T-helper 2 cell (primary cell): ENCODE measurements at regions not wholly inside any gene's neighbourhood (a gene's known extent, or its start where the extent isn't known, plus 50 kb on each side); places are given as distances from the start of the nearest gene placed in this dataset.
A peak's percentile ranks its signal among the peaks of the same experiment; 100 is the strongest.
"Not testable (repeated sequence)": the region's sequence is repeated elsewhere in the genome, so short reads cannot be mapped to it uniquely, and the experiment has no call there.

Experiments used
- DNase-seq, 5 experiments: peaks; one replicate each; pipeline versions ENCODE4 v3.0.0 to v3.0.0-alpha.2; 2012 to 2022

DNA sequence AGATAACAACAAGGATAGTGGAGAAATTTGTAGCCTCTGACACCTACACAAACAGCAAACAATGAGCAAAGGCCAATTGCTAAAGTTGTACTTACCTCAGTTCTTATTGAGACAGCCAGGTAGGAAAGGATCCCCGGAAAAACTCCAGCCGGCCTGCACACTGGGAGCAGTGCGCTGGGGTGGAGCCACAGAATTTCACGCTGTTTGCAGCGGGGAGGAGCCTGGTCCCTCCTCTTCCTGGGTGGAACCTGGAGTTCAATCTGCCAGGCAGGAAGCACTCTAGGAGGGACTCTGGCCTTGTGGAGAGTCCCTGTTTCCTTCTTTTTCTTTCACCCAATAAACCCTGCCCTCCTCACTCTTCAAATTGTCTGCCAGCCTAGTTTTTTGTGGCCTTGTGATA is 382.6 kb upstream of the TGIF2LX start:
- not testable (repeated sequence) for DNase-seq

- DNase-seq = peak in 1 of 5 experiments; percentile 0
Measured at GRCh38 chrX:89557146-89557545, 364.6 kb upstream of the TGIF2LX start.

- not testable (repeated sequence) for DNase-seq
Measured at GRCh38 chrX:89562079-89562478, 359.6 kb upstream of the TGIF2LX start.

DNA sequence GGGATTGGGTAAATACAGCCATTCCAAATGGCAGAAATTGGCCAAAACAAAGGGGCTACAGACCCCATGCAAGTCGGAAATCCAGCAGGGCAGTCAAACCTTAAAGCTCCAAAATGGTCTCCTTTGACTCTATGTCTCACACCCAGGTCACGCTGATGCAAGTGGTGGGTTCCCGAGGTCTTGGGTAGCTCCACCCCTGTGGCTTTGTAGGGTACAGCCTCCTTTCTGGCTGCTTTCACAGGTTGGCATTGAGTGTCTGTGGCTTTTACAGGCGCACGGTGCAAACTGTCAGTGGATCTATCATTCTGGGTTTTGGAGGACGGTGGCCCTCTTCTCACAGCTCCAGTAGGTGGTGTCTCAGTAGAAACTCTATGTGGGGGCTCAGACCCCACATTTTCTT is 358.6 kb upstream of the TGIF2LX start:
- not testable (repeated sequence) for DNase-seq

DNA sequence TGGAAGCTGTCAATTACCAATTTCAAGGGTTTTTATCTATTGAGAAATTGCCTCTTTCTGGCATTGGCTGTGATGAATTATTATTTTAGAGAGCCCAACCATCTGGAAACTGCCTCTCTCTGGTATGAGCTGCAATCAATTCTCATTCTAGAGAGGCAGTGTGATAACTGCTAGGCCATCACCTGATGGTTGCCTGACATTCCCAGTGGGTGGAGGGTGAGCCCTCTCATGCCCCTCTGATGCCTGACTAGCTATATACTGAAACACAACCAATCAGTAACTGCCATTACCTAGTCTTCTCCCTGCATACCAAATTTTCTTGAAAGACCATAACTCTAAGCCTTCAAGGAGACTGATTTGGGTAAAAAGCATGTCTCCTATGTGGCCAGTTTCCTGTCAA is 353.9 kb upstream of the TGIF2LX start:
- DNase-seq = not testable (repeated sequence)

GRCh38 chrX:89581868-89582267 is 339.8 kb upstream of the TGIF2LX start:
- DNase-seq = not testable (repeated sequence)

DNA sequence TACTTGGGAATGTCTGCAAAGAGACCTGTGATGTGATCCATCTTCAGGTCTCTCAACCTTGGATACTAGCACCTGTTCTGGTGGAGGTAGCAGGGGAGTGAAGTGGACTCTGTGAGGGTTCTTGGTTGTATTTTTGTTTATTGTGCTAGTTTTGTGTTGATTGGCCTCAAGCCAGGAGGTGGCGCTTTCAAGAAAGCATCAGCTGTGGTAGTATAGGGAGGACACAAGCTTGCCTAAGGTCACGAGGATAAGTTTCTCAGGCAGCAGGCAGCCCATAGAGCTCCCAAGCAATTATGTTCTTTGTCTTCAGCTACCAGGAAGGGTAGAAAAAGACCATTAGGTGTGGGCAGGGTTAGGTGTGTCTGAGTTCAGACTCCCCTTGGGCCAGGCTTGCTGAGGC is 289.9 kb upstream of the TGIF2LX start:
- DNase-seq = not testable (repeated sequence)

GRCh38 chrX:89635887-89636286 is 285.8 kb upstream of the TGIF2LX start:
- DNase-seq = not testable (repeated sequence)

DNA sequence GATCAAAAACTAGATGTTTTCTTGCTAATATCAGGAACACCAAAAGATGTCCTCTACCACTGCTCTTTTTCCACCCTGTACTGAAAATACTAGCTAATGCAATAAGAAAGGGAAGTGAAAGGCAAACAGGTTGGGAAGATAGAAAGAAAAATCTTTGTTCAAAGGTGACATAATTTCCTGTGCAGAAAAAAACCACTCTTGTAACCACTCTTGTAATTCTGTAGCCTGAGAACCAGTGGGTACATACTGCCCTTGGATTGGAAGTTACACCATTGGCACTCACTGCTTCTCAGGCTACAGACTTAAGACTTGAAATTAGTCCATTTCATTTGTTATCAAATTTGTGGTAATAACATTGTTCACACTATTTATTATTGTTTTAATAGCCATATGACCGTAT is 263.0 kb upstream of the TGIF2LX start:
- not testable (repeated sequence) for DNase-seq

DNA sequence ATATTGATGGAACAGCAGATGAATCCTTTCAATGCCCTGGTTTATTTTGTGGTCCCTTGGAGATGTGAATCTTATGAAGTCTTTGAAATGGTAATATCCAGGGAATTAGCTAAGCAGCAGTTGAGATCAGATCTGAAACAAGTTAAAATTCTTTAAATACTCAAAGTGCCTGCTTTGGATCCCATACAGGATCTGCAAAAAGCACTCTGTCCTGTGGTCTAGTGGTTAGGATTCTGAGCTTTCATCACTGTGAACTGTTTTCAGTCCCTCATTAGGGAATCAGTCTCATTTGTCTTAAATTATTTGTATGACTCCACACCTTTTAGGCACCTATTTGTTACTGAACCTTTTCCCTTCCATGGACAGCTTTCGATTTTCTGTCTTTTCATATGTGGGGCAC is 215.2 kb upstream of the TGIF2LX start:
- DNase-seq = not testable (repeated sequence)

DNA sequence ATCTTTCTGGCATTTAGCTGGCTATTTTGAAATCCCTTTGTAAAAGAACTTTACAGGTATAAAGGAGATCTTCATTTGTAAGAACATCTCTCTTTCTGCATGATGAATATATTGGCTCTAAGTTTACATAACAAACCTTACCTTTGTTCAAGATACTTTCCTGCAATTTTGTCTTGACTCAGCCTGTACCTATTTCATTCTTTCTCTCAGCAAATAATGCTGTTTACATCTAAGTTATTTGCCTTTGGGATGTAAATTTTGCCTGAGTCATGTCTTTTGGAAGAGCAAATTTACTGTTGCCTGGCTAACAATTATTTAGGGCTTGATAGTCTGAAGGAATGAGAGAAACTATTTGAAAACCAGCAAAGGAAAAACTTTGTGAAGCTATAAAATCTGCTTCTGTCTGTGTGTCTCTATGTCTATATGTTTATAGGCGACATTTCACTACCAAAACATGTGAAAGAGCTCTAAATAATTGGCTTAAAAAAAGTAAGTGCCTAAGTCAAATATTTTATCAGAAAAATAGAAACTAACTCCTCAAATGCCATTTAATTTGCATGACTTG is 214.3 kb upstream of the TGIF2LX start:
- not testable (repeated sequence) for DNase-seq

DNA sequence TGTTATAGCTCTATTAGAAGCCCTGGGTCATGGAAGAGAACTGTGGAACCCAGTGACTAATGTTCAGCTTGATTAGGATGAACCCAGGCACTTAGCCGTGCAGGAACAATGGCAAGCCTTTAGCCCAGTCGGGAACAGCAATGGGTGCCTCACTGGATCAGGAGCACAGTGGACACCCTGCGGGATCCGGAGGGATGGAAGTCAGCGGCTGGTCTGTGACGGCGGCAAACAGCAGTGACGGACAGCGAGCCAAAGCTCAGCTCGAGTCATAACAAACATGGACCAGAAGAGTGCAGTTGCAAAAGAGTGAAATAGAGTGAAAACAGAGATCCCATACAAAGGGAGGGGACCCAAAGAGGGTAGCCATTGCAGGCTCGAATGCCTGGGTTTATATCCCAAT is 187.3 kb upstream of the TGIF2LX start:
- DNase-seq = not testable (repeated sequence)

DNA sequence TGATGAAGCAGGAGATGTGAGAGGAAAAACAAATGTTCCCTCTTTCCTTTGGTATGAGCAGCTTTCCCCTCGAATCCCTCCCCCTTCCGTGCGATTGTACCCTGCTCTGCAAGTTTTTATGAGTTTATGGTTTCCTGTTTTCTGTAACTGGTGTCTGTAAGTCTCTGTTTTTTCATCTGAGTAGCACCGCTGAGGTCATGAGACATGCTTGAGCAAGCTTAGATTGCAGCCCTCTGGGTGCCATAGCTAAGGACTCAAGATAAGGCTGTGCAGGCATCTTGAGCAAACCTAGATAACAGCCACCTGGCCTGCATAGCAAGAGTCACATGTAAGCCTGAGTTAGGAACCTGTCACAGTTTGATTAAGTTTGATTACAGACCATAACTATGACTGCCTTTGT is 165.2 kb upstream of the TGIF2LX start:
- peak in 1 of 5 experiments; percentile 0 for DNase-seq

GRCh38 chrX:89757767-89758166 is 163.9 kb upstream of the TGIF2LX start:
- DNase-seq = peak in 1 of 5 experiments; percentile 0

GRCh38 chrX:89759076-89759685 is 162.5 kb upstream of the TGIF2LX start:
- DNase-seq = not testable (repeated sequence)

DNA sequence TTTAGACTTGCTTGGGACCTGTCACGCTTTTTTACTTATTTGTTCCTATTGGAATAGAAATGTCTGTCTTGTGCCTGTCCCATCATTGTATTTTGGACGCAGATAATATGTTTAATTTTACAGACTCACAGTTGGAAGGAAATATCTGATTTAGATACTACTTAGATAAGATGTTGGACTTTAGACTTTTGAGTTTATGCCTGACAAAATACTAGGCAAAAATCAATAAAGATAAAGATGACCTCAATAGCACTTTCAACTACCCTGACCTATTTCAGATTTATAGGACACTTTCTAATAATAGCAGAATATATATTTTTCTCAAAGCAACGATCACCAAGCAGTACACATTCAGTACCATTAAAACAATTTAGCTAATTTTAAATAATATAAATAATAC is 150.1 kb upstream of the TGIF2LX start:
- not testable (repeated sequence) for DNase-seq

GRCh38 chrX:89811440-89811839 is 110.3 kb upstream of the TGIF2LX start:
- not testable (repeated sequence) for DNase-seq

- DNase-seq = not testable (repeated sequence)
Measured at GRCh38 chrX:89839723-89840122, 82.0 kb upstream of the TGIF2LX start.

GRCh38 chrX:89871662-89872061 is 50.0 kb upstream of the TGIF2LX start:
- DNase-seq = peak in 2 of 5 experiments; percentile 2 to 36
